NCI-H345 (cell line): ENCODE measurements at regions not wholly inside any gene's neighbourhood (a gene's known extent, or its start where the extent isn't known, plus 50 kb on each side); places are given as distances from the start of the nearest gene placed in this dataset.
"Not testable (repeated sequence)": the region's sequence is repeated elsewhere in the genome, so short reads cannot be mapped to it uniquely, and the experiment has no call there.

Source experiments
- DNase-seq: peaks from one replicate; lab custom pipeline; 2025; lab: John Stamatoyannopoulos, UW

DNA sequence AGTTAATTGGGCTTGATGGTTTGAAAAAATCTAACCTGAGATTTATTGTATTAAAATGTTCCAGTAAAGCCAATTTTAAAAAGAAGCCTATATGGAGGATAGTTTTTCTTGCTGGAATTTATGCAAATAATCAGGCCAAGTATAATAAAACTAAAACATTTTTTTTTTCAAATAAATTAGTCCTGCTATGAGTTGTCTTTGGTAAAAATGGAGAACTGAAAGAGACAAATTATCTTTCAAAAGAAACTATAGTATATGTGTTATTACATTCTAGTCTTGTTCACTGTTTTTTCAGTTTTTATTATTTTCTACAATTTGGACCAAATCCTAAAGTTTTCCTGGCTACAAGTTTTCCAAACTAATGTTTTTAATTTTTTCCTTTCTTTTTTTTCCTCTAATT is 468.9 kb downstream of the UQCRFS1 start:
- no peak for DNase-seq

DNA sequence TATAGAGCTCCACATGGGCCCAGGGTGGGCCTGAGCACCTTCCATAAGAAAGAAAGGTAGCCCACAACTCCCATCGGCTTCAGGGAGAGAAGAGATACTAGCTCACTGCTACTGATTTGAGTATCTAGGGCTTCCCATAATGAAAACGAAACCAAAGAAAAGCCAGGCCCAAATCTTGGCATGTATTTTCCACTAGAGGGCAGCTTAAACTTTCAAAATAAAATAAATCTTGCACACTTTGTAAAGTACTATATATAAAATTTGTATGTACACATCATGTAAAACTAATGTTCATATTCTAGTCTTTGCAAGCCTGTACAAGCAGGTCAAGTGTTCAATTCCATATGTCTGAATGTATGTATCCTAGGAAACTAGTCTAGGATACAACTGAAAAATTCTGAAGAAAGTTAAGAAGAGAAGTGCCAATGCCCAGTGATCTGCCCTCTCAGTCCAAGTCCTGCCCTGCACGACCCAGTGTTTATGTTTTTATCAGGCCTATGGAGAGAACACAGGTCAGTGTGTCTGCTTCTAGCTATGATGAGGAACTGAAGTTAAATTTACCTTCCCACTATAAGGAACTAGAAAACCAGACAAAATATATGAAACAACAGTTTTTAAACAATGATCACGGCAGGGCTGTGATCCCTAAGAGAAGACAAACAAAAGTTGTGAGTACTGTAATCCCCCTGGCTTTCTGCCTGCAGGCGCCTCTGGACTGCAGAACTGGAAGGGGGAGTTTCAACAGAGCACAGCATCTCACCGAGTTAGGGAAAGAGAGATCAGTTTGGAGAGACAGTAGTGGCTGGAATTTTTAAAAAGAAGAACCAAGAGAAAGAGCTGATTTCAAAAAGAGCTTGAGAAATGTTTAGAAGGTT is 475.7 kb downstream of the UQCRFS1 start:
- peak; percentile 80 for DNase-seq

DNA sequence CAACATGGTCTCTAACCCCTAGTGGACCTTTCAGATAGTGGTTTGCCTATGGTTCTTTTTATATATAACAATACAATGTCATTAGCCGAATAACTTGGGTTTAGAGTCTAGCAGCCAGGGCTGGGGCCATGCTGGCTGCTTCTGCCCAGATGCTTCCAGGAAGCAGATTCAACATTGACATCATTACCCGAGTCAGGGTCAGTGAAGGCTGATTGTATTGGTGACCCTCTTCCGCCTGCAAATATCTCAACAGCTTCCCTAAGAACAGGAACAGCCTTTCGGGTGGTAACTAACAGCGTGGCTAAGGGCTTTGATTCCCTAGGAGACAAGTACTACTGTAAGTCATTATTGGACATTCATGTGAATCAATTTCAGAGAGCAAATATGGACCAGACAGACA is 476.4 kb downstream of the UQCRFS1 start:
- DNase-seq = no peak

DNA sequence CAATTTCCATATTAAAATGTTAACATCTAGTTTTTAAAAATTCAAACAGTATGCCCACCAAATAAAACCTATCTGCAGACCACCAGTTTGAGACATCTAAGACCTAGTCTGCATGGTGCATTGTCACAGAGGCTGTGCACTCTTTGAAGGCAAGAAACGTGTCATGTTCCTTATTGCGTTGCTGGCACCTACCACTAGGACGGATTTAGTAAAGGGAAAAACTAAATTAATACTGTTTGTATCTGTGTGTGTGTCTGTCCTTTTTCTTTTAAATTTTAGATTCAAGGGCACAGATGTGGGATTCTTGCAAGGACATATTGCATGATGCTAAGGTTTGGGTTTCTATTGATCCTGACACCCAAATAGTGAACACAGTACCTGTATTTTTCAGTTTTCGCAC is 481.4 kb downstream of the UQCRFS1 start:
- no peak for DNase-seq

DNA sequence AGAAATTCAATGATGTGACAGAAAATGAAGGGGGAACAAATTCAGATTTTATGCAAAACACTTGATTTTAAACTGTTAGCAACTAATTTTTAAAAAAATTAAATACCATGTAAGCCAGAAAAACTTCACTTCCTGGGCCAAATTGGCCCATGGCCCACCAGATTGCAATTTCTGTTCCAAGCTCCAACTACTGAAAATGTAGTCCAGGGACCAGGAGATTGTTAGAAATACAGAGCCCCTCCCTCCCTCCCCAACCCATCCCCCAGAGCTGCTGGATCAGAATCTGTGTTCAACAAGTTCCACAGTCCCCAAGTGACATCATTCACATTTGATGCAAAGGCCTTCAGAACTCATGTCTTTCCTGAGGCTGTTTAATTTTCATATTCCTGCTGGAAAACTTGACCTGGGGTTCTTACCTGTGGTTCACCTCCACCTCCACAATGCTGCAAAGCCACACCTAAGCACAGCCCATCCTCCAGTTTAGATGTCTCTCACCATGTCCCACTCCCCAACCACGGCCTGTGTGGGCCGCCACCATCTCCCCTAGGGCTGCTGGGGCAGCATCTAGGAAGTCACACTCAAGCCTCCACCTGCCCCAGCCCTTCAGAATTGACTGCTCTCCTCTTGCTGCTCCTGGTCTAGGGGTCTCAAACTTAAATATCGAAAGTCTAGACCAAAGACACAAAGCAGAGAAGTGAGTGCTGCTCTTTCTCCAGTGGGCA is 482.0 kb downstream of the UQCRFS1 start:
- DNase-seq = no peak

GRCh38 chr19:28727480-28728159 is 485.3 kb downstream of the UQCRFS1 start:
- peak; percentile 68 for DNase-seq

DNA sequence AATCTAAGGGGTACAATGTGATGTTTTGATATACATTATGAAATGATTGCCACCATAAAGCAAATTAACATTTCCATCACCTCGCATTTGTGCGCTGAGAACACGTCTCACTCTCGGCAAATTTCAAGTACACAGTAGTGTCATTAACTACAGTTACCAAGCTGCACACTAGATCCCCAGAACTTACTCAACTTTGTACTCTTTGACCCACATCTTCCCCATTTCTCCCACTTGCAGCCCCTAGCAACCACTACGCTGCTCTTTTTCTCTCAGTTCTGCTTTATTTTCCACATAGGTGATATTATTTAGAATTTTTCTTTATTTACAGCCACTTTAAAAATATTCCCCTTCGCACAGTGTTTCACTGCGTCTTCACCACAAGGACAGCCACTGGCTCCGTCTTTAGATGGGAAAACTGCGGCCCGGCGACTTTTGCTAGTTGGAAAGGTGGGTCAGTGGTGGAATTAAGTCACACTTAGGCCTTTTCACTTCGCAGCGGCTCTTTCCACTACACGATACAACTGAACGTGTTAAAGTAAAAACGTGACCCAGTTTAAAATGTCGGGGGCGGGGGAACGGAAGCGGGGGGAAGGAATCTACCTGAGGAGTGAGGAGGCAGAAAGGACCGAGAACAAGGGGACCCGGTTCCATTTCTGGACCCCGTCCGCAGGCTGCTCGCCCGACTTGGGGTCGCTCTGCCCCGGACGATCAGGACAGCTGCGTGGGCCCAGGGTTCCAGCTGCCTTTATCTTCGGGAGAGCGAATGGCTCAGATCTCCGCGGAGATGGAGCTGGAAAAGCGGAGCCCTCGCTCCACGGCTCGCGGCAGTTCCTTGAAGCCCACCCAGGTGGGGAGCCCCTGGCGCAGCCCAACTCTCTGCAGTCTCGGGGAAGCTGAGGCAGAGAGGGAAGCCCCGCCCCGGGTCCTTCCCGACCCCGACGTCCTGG is 486.1 kb downstream of the UQCRFS1 start:
- DNase-seq = no peak

- no peak for DNase-seq
Observed at GRCh38 chr19:28718909-28719308, 494.0 kb downstream of the UQCRFS1 start.

- DNase-seq = no peak
Observed at GRCh38 chr19:28715157-28715556, 497.8 kb downstream of the UQCRFS1 start.

- no peak for DNase-seq
Observed at GRCh38 chr19:28711411-28711810, 501.5 kb downstream of the UQCRFS1 start.

DNA sequence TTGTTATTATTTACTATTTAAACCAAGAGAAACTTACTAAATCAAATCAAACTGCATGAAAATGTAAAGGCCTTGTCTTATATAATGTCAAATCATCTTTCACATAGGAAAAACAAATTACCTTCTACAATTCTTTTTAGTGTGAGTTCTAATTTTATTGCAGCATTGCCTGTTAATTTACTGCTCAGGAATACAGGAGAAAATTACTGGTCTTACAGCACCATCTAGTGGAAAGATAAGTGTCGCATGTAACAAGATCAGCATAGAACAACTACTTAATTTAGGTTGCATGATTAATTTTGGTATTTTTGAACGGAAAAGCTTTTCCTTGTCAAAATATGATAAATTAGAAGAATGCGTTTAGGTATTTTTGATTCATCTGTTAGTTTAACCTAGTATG is 502.7 kb downstream of the UQCRFS1 start:
- DNase-seq = peak; percentile 91

- DNase-seq = no peak
Observed at GRCh38 chr19:28706693-28707092, 506.3 kb downstream of the UQCRFS1 start.

GRCh38 chr19:28705008-28705407 is 507.9 kb downstream of the UQCRFS1 start:
- DNase-seq = peak; percentile 12

- DNase-seq = no peak
Observed at GRCh38 chr19:28703400-28703956, 509.5 kb downstream of the UQCRFS1 start.

GRCh38 chr19:28701491-28701890 is 511.5 kb downstream of the UQCRFS1 start:
- no peak for DNase-seq

GRCh38 chr19:28700176-28700575 is 512.8 kb downstream of the UQCRFS1 start:
- no peak for DNase-seq

- no peak for DNase-seq
Observed at GRCh38 chr19:28697308-28697707, 515.6 kb downstream of the UQCRFS1 start.

DNA sequence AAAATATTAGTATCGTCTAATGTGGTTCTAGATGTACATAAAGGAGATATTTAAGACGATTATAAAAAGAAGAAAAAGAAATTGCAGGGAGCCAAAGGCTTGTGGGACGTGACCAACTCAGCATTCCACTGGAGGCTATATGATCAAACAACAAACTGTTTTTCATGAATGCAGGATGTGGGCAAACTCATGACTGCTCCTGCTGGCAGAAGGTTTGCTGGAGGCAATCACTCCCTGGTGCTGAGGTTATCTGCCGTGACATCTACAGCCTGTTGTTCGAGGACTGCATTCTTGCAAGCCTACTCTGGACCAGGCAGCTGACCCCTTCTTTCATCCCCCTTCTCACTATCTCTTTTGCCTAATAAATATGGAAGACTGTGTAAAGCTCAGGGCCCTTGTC is 518.1 kb downstream of the UQCRFS1 start:
- DNase-seq = no peak

- DNase-seq = no peak
Observed at GRCh38 chr19:28691683-28692082, 521.3 kb downstream of the UQCRFS1 start.

DNA sequence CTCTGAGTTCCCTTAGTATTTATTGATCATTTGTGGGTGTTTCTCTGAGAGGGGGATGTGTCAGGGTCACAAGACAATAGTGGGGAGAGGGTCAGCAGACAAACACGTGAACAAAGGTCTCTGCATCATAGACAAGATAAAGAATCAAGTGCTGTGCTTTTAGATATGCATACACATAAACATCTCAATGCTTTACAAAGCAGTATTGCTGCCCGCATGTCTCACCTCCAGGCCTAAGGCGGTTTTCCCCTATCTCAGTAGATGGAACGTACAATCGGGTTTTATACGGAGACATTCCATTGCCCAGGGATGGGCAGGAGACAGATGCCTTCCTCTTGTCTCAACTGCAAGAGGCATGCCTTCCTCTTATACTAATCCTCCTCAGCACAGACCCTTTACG is 523.5 kb downstream of the UQCRFS1 start:
- not testable (repeated sequence) for DNase-seq

DNA sequence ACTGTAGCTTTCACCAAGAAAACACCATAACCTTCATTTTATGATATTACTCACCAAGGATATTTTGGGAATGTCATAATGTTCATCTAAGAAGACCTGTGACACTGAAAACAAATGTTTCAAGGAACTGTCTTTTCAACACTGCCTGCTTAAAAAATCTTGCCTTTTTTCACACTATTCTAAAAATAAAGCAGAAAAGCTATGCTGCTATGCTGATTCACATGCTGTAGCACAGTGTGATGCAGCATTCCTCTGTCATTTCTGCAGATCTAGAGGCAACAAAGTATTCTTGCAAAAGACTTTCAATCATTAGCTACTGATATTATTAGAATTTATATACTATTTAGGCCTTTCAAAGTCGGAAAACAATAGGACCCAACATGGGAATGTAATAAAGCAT is 525.7 kb downstream of the UQCRFS1 start:
- no peak for DNase-seq
